HepG2 (cell line): ENCODE measurements at regions not wholly inside any gene's neighbourhood (a gene's known extent, or its start where the extent isn't known, plus 50 kb on each side); places are given as distances from the start of the nearest gene placed in this dataset.

Experiments used
- ADNP ChIP-seq: sonication (generic); formaldehyde crosslinking; IDR thresholded peaks from 2 replicates; pipeline ENCODE4 v1.4.0; 2020; ENCODE audit warnings: missing genetic modification reagents
- ARID4A ChIP-seq: sonication (generic); formaldehyde crosslinking; IDR thresholded peaks from 2 replicates; pipeline ENCODE4 v1.5.0; 2020; ENCODE audit warnings: mild to moderate bottlenecking, missing genetic modification reagents, borderline replicate concordance
- EEA1 ChIP-seq: sonication (generic); formaldehyde crosslinking; IDR thresholded peaks from 2 replicates; pipeline ENCODE4 v1.5.1; 2020; ENCODE audit warnings: mild to moderate bottlenecking, missing genetic modification reagents, borderline replicate concordance
- HOMEZ ChIP-seq: IDR thresholded peaks from 2 replicates; pipeline ENCODE4 v1.6.1; 2016; ENCODE audit warnings: low read depth
- LRRFIP1 ChIP-seq: sonication (generic); formaldehyde crosslinking; conservative IDR thresholded peaks from 2 replicates; pipeline ENCODE4 v1.4.0; 2020; ENCODE audit warnings: missing genetic modification reagents
- RAD51 ChIP-seq: fragments of 450-650 bp; IDR thresholded peaks from 2 replicates; pipeline ENCODE4 v1.6.1; 2016; ENCODE audit warnings: borderline replicate concordance
- REPIN1 ChIP-seq: sonication (generic); formaldehyde crosslinking; IDR thresholded peaks from 2 replicates; pipeline ENCODE4 v1.8.0; 2022; ENCODE audit warnings: missing genetic modification reagents, low read depth, mild to moderate bottlenecking, borderline replicate concordance
- RFXANK ChIP-seq: IDR thresholded peaks from 2 replicates; pipeline ENCODE4 v1.6.1; 2016
- TRIM22 ChIP-seq: fragments of 450-650 bp; IDR thresholded peaks from 2 replicates; pipeline ENCODE4 v1.6.1; 2017
- UBTF ChIP-seq: sonication (generic); formaldehyde crosslinking; IDR thresholded peaks from 2 replicates; pipeline ENCODE4 v1.4.0; 2020; ENCODE audit warnings: mild to moderate bottlenecking, missing genetic modification reagents
- YEATS4 ChIP-seq: sonication (generic); formaldehyde crosslinking; IDR thresholded peaks from 2 replicates; pipeline ENCODE4 v1.4.0; 2020; ENCODE audit warnings: missing genetic modification reagents, borderline replicate concordance
- ZFP90 ChIP-seq: sonication (generic); formaldehyde crosslinking; IDR thresholded peaks from 2 replicates; pipeline ENCODE4 v1.8.0; 2022; ENCODE audit warnings: missing genetic modification reagents, mild to moderate bottlenecking, inconsistent platforms, borderline replicate concordance
- ZMYM4 ChIP-seq: sonication (generic); formaldehyde crosslinking; IDR thresholded peaks from 2 replicates; pipeline ENCODE4 v1.8.1; 2023; ENCODE audit warnings: mild to moderate bottlenecking, missing genetic modification reagents
- ZNF264 ChIP-seq: sonication (generic); formaldehyde crosslinking; IDR thresholded peaks from 2 replicates; pipeline ENCODE4 v1.4.0; 2020; ENCODE audit warnings: missing genetic modification reagents
- ZNF337 ChIP-seq: sonication (generic); formaldehyde crosslinking; IDR thresholded peaks from 2 replicates; pipeline ENCODE4 v1.5.1; 2020; ENCODE audit warnings: missing genetic modification reagents, low read depth, mild to moderate bottlenecking, borderline replicate concordance
- ZNF354B ChIP-seq: sonication (generic); formaldehyde crosslinking; IDR thresholded peaks from 2 replicates; pipeline ENCODE4 v1.8.0; 2022; ENCODE audit warnings: mild to moderate bottlenecking, missing genetic modification reagents
- ZNF432 ChIP-seq: sonication (generic); formaldehyde crosslinking; IDR thresholded peaks from 2 replicates; pipeline ENCODE4 v1.5.0; 2020; ENCODE audit warnings: missing genetic modification reagents, mild to moderate bottlenecking, borderline replicate concordance
- ZNF776 ChIP-seq: sonication (generic); formaldehyde crosslinking; IDR thresholded peaks from 2 replicates; pipeline ENCODE4 v1.4.0; 2020; ENCODE audit warnings: mild to moderate bottlenecking, missing genetic modification reagents
- ZNF792 ChIP-seq: IDR thresholded peaks from 2 replicates; pipeline ENCODE4 v1.6.1; 2016
- ZNF816 ChIP-seq: sonication (generic); formaldehyde crosslinking; IDR thresholded peaks from 2 replicates; pipeline ENCODE4 v1.8.0; 2022; ENCODE audit warnings: missing genetic modification reagents, mild to moderate bottlenecking, borderline replicate concordance

GRCh38 chr6:134529921-134530320 is 212.0 kb upstream of the SGK1 start (continued):
- TF ChIP-seq HOMEZ (CRISPR knock-in tag): peak; percentile 97
- TF ChIP-seq REPIN1 (CRISPR knock-in tag): peak; percentile 61; the same call in 1 of the 2 replicates
- no peak for TF ChIP-seq YEATS4 (CRISPR knock-in tag)
- TF ChIP-seq ZMYM4: peak; percentile 80
- no peak for TF ChIP-seq ZNF776 (CRISPR knock-in tag)
- TF ChIP-seq LRRFIP1 (CRISPR knock-in tag): no peak
- no peak for TF ChIP-seq TRIM22
- TF ChIP-seq ZNF354B (CRISPR knock-in tag): no peak
- no peak for TF ChIP-seq RAD51
- TF ChIP-seq RFXANK: no peak
- TF ChIP-seq ZNF337 (CRISPR knock-in tag): no peak
- TF ChIP-seq ZNF792 (CRISPR knock-in tag): peak; percentile 34; the same call in 1 of the 2 replicates
- no peak for TF ChIP-seq UBTF (CRISPR knock-in tag)
- no peak for TF ChIP-seq ZNF432 (CRISPR knock-in tag)
- no peak; the same call in 1 of the 2 replicates for TF ChIP-seq ZNF816
- no peak for TF ChIP-seq ARID4A (CRISPR knock-in tag)
- no peak for TF ChIP-seq ADNP (CRISPR knock-in tag)
- 0 out of 2 replicates have a peak, but pooled peaks have one; percentile 64 for TF ChIP-seq ZNF264 (CRISPR knock-in tag)
- TF ChIP-seq EEA1 (CRISPR knock-in tag): no peak
- no peak for TF ChIP-seq ZFP90 (CRISPR knock-in tag)
